ENCODE measurements at regions not wholly inside any gene's neighbourhood (a gene's known extent, or its start where the extent isn't known, plus 50 kb on each side); places are given as distances from the start of the nearest gene placed in this dataset.

DNA sequence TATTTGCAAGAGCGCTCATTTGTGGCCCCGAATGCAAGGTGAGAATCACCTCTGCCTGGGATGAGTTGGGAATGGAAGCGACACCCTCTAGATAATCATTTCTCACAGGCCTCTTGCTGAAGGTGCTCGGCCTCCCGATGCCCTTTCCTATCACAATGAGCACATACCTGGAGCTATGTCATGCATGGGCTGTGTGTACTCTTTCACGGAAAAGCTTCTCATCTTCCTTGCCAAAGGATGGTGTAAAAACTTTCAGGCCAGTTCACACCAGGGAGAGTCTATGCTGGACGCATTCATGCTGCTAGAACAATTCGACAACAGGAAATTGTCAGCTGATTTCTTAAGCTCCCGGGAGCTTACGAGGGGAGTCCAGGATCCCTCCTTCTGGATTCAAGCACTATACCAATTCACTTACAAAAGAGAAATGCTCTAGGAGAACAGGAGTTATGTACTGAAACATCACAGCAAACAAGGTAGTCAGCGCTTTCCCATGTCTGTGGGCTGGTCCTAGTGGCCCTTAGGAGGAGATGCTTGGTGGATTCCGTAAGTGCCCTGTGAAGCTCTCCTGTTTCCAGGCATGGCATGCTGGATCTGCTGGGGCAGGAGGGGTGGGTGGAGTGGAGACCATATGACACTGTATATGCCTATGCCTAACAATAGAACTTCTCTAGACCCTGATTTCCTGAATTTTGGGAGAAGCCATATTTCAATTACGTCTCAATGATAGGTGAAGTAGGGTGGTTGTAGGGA is 53.1 kb upstream of the B3GAT1 start:
- FAIRE-seq (no peak), ATAC-seq (no peak), DNase-seq (ENCODE audit: extremely low read depth in 1 of 4, low spot score in 3 of 4) (no peak)
- no peaks in the 10 kb centered on the region for H3K36me3 ChIP-seq (ENCODE audit: control insufficient read depth, insufficient read depth, low read length)
- no peaks in the 10 kb centered on the region for H3K9me3 ChIP-seq (replicated peaks; ENCODE audit: control insufficient read depth, insufficient read depth, low read depth, low read length)
- no peaks in the 10 kb centered on the region for H4K20me1 ChIP-seq (replicated peaks; ENCODE audit: control insufficient read depth, insufficient read depth, low read length)
- H3K79me2 ChIP-seq (ENCODE audit: control insufficient read depth, insufficient read depth, low read length): no peaks in the 10 kb centered on the region
- ChIA-PET CTCF (ENCODE audit: low intra/inter-chr PET ratio) (no interaction called here), POLR2A (interaction anchor here (0.6 kb wide), 1 partner anchor 11 kb away, joined by 3 read pairs; no protein-coding TSS in a partner anchor)
- no TSS peak for BruUV-seq (replicated peaks)
- H3K27me3 ChIP-seq (ENCODE audit: control insufficient read depth in 2 of 2, insufficient read depth in 2 of 2, low read length in 2 of 2): peaks cover 15 to 53% of the 10 kb centered on the region in 2 experiments
- no peak overlapping the region for H3K4me3 ChIP-seq
- in situ Hi-C loops (cut with MboI): no loop called here
- no peaks in the 10 kb centered on the region for H3K4me1 ChIP-seq (replicated peaks in 1 of 2; ENCODE audit: control insufficient read depth in 2 of 2, insufficient read depth in 2 of 2, low read length in 2 of 2)
- TF ChIP-seq BRF1 (IDR thresholded peaks at IDR 0.05; ENCODE audit: borderline replicate concordance, extremely low read depth, insufficient read length) (no peak), SNRNP70 (optimal IDR thresholded peaks at IDR 0.05; ENCODE audit: low read depth, low read length) (no peak), ZNF77 (CRISPR knock-in tag; IDR thresholded peaks at IDR 0.05) (no peak)
- no peaks in the 10 kb centered on the region for H3K9me1 ChIP-seq (ENCODE audit: control insufficient read depth, insufficient read depth, low read length)
- 1% methylated on average over 13 of the region's 13 CpGs for WGBS (ENCODE audit: insufficient coverage, low coverage, missing lambda C conversion rate)
- no peak overlapping the region for H3K4me2 ChIP-seq (ENCODE audit: insufficient read depth, low read length)
- no peak overlapping the region for H3K9ac ChIP-seq (ENCODE audit: insufficient read depth in 1 of 2, low read depth in 2 of 2, low read length in 2 of 2)
- intact Hi-C loops (cut with micrococcal nuclease): no loop called here
- H3K27ac ChIP-seq (ENCODE audit: extremely low read depth, low read depth, low read length): no peak overlapping the region
- H2AFZ ChIP-seq (ENCODE audit: low read depth, low read length): no peak overlapping the region

DNA sequence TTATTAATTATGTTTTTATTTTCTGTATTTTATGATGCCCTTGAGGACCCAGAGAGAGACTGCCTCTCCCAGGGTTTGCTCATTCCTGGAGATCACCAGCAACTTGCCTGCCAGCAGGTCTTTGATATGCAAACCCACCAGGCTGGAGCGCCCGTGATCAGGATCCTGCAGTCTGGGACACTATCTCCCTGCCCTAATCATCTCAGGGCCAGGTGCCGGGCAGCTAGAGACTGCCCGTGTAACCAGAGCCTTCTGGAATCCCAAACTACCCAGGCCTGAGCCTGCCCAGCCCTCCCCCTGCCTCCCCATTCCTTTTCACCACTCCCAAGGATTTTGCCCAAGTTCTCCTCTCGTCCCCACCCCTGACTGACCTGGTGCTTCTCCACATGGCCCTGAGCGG is 52.2 kb upstream of the B3GAT1 start:
- POLR2A ChIA-PET: no interaction called here
- FAIRE-seq (no peak), DNase-seq (ENCODE audit: extremely low read depth in 1 of 4, low spot score in 3 of 4) (no peak), ATAC-seq (no peak)
- Histone ChIP-seq H3K79me2 (ENCODE audit: control insufficient read depth, insufficient read depth, low read length) (no peaks in the 10 kb centered on the region), H3K9ac (ENCODE audit: insufficient read depth in 1 of 2, low read depth in 2 of 2, low read length in 2 of 2) (no peak overlapping the region), H3K9me1 (ENCODE audit: control insufficient read depth, insufficient read depth, low read length) (no peaks in the 10 kb centered on the region), H2AFZ (ENCODE audit: low read depth, low read length) (no peak overlapping the region), H4K20me1 (replicated peaks; ENCODE audit: control insufficient read depth, insufficient read depth, low read length) (no peaks in the 10 kb centered on the region), H3K27ac (ENCODE audit: extremely low read depth, low read depth, low read length) (no peak overlapping the region), H3K4me2 (ENCODE audit: insufficient read depth, low read length) (no peak overlapping the region), H3K4me1 (replicated peaks in 1 of 2; ENCODE audit: control insufficient read depth in 2 of 2, insufficient read depth in 2 of 2, low read length in 2 of 2) (no peaks in the 10 kb centered on the region), H3K9me3 (replicated peaks; ENCODE audit: control insufficient read depth, insufficient read depth, low read depth, low read length) (no peaks in the 10 kb centered on the region), H3K4me3 (no peak overlapping the region), H3K27me3 (ENCODE audit: control insufficient read depth in 2 of 2, insufficient read depth in 2 of 2, low read length in 2 of 2) (peaks cover 13 to 48% of the 10 kb centered on the region in 2 experiments; a peak in 4 of 5 replicates), H3K36me3 (ENCODE audit: control insufficient read depth, insufficient read depth, low read length) (no peaks in the 10 kb centered on the region)
- TF ChIP-seq NFATC3 (IDR thresholded peaks at IDR 0.05): no peak
- TF ChIP-seq COPS2 (conservative IDR thresholded peaks at IDR 0.05): no peak
- TF ChIP-seq ETV5 (CRISPR knock-in tag; IDR thresholded peaks at IDR 0.05; ENCODE audit: low read depth): no peak
- no peak for TF ChIP-seq RBM34 (IDR thresholded peaks at IDR 0.05; ENCODE audit: borderline replicate concordance, insufficient read depth, low read length)
- TF ChIP-seq, protein P1, sequence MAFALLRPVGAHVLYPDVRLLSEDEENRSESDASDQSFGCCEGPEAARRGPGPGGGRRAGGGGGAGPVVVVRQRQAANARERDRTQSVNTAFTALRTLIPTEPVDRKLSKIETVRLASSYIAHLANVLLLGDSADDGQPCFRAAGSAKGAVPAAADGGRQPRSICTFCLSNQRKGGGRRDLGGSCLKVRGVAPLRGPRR (CRISPR knock-in tag; IDR thresholded peaks at IDR 0.05): no peak
- TF ChIP-seq SIRT6 (IDR thresholded peaks at IDR 0.05; ENCODE audit: low read depth, low read length): no peak
- no peak for TF ChIP-seq CHD1 (IDR thresholded peaks at IDR 0.05; ENCODE audit: low read length)
- TF ChIP-seq CBX2 (IDR thresholded peaks at IDR 0.05; ENCODE audit: insufficient read depth, low read length, poor library complexity, severe bottlenecking): no peak
- in situ Hi-C loops (cut with MboI): no loop called here
- CTCF ChIA-PET (ENCODE audit: low intra/inter-chr PET ratio): no interaction called here
- WGBS (ENCODE audit: insufficient coverage, low coverage, missing lambda C conversion rate): 0% methylated on average over 4 of the region's 6 CpGs
- no TSS peak for BruUV-seq (replicated peaks)
- intact Hi-C loops (cut with micrococcal nuclease): no loop called here
